Left colon (tissue), 2 donors: ENCODE measurements at regions not wholly inside any gene's neighbourhood (a gene's known extent, or its start where the extent isn't known, plus 50 kb on each side); places are given as distances from the start of the nearest gene placed in this dataset.

Experiments used
- ATAC-seq: fragments of 200-7000 bp; cut with Tn5 transposase; one replicate; pipeline ENCODE4 v1.9.1; 2020; ENCODE audit warnings: mild to moderate bottlenecking, moderate library complexity
- DNase-seq, 2 donors: peaks; one replicate each; pipeline ENCODE4 v3.0.0-alpha.2; 2020
- intact Hi-C, 2 donors: fragments of 100-400 bp; cut with DNase I in 1 of 2; cut with micrococcal nuclease in 1 of 2; formaldehyde crosslinking; loops; one replicate each; pipeline versions ENCODE4 v1.11.2 to v1.14.0; 2022; cut with DNase I, micrococcal nuclease
- donor health status: DM: no; HTN: no; CAD: no.
- donor health status: DM: yes; HTN: yes; CAD: no.

GRCh38 chr3:46119253-46119652, 88.9 kb downstream of the CCR1 start:
- DNase-seq: no peak
- ATAC-seq: no peak
- intact Hi-C loops: no loop called here

GRCh38 chr3:46116996-46117395, 89.7 kb upstream of the XCR1 start:
- ATAC-seq (no peak), DNase-seq (no peak)
- intact Hi-C loops: no loop called here

GRCh38 chr3:46114323-46114988, 87.2 kb upstream of the XCR1 start:
- ATAC-seq (no peak), DNase-seq (no peak)
- intact Hi-C loops: no loop called here

- intact Hi-C loops: no loop called here
- DNase-seq (no peak), ATAC-seq (no peak)
Observed at GRCh38 chr3:46113608-46114007, 86.3 kb upstream of the XCR1 start.

- ATAC-seq (no peak), DNase-seq (no peak)
- intact Hi-C loops: no loop called here
Observed at GRCh38 chr3:46112984-46113383, 85.7 kb upstream of the XCR1 start.

- intact Hi-C loops: no loop called here
- ATAC-seq: no peak
- DNase-seq: no peak
Observed at GRCh38 chr3:46112296-46112695, 85.0 kb upstream of the XCR1 start.

- DNase-seq: peak; percentile 52 to 71
- intact Hi-C loops: no loop called here
- ATAC-seq: peak; percentile 94
Observed at GRCh38 chr3:46110701-46111493, 83.6 kb upstream of the XCR1 start.

- intact Hi-C loops: no loop called here
- ATAC-seq: no peak
- no peak for DNase-seq
Observed at GRCh38 chr3:46107682-46108081, 80.4 kb upstream of the XCR1 start.

GRCh38 chr3:46105306-46105919, 78.1 kb upstream of the XCR1 start:
- ATAC-seq (no peak), DNase-seq (no peak)
- intact Hi-C loops: no loop called here

- intact Hi-C loops: no loop called here
- ATAC-seq (no peak), DNase-seq (no peak)
Observed at GRCh38 chr3:46104706-46105105, 77.4 kb upstream of the XCR1 start.

GRCh38 chr3:46102780-46103130, 75.5 kb upstream of the XCR1 start:
- no peak for ATAC-seq
- intact Hi-C loops: no loop called here
- DNase-seq: no peak

- intact Hi-C loops: no loop called here
- ATAC-seq: no peak
- DNase-seq: no peak
Observed at GRCh38 chr3:46102059-46102779, 74.9 kb upstream of the XCR1 start.

GRCh38 chr3:46100812-46101211, 73.5 kb upstream of the XCR1 start:
- DNase-seq: no peak
- intact Hi-C loops: no loop called here
- no peak for ATAC-seq

GRCh38 chr3:46098319-46098761, 71.1 kb upstream of the XCR1 start:
- ATAC-seq (no peak), DNase-seq (no peak)
- intact Hi-C loops: no loop called here

- DNase-seq (no peak), ATAC-seq (no peak)
- intact Hi-C loops: no loop called here
Observed at GRCh38 chr3:46097691-46098241, 70.5 kb upstream of the XCR1 start.

- intact Hi-C loops: no loop called here
- DNase-seq: no peak
- ATAC-seq: no peak
Observed at GRCh38 chr3:46096781-46097180, 69.5 kb upstream of the XCR1 start.

GRCh38 chr3:46096336-46096735, 69.1 kb upstream of the XCR1 start:
- ATAC-seq (no peak), DNase-seq (no peak)
- intact Hi-C loops: no loop called here

GRCh38 chr3:46095307-46095706, 68.0 kb upstream of the XCR1 start:
- no peak for DNase-seq
- ATAC-seq: no peak
- intact Hi-C loops: no loop called here

GRCh38 chr3:46094506-46094905, 67.2 kb upstream of the XCR1 start:
- intact Hi-C loops: no loop called here
- no peak for DNase-seq
- ATAC-seq: no peak
